GM18907 (cell line): ENCODE measurements at regions not wholly inside any gene's neighbourhood (a gene's known extent, or its start where the extent isn't known, plus 50 kb on each side); places are given as distances from the start of the nearest gene placed in this dataset.

Experiments
- ATAC-seq: cut with Tn5 transposase; IDR thresholded peaks from one replicate; pipeline ENCODE4 v1.9.1; 2021; ENCODE audit warnings: mild to moderate bottlenecking, moderate library complexity; ENCODE audit not compliant: unreplicated experiment

DNA sequence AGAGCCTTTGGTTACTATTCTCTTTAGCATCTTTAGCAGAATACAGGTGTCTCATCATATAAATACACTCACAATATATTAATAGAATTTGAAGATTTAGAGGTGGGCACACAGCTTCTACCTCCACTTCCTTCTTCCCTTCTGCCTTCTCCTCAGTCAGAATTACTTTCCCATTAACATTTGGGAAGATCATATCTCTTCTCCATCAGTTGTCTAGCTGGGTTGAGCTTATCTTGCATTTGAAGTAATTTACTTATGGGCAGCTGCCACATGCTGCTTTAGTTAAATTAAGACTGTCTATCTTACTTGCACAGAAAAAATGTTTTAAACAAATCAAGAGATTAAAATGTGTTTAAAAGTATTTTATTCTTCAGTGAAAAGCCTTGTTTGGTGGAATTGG lies 110.1 kb upstream of the ASIC2 start:
- ATAC-seq: no peak

DNA sequence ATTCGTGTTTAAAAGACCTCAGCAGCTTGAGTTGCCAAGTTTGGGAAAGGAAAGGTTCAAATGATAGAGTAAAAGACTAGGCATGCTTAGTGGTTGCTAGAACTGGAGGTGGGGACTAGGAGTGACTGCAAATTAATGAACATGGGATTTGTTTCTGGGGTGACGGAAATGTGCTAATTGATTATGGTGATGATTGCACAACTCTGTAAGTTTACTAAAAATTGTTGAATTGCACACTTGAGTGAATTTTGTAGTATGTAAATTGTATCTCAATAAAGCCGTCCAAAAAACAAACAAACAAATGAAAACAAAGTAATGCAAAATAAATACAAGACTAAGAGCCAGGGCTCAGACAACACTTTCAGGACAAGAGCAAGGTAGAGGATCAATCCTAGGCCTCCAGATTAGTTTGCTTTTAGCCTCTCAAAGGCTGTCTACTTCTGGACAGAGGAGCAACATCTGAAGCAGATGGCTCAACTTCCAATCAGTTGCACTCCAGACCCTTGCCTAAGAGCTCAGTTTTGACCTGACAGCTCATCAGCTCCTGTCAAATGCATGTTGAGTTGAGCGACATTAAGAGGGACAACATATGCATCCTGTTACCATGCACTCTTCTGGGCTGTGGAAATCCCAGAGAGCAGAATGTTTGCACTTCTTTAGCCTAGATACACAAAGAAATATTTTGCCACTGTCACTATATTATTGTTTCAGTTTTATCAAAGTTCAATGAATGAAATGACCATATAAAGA lies 111.2 kb upstream of the ASIC2 start:
- ATAC-seq: no peak

DNA sequence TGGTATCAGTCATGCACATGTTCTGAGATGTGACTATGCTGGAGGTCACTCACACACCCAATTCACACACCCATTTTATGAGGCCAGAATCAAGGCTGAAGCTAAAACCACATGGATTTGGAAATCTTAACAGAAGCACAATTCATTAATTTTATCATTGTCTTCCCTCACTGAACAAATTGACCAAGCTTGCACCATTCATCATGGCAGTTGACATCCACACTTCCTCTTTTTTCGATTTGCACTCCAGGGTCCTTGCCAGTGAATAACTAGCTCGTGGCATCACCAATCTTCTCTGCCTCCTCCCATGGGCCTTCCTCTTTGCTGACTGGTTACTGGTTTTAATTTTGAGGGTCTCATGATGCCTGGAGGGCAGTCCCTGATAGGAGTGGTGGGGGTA lies 123.0 kb upstream of the ASIC2 start:
- no peak for ATAC-seq

DNA sequence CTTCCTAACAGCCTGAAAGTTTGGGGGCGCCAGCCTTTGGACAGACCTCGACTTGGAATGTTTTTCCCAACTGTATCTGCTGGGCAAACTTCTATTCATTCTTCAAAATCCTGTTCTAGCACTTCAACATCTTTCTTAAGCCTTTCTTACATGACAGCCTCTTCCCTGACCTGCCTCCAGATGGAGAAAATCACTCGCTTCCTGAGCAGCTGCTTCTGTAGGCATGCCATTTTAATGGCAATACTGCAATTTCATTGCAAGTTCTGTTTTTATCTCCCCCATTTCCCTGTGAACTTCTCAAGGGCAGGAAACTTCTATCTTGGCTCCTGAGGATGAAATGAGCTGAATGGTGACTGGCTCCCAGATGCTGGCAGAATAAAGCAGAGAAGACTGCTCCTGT lies 128.8 kb upstream of the ASIC2 start:
- ATAC-seq: no peak

DNA sequence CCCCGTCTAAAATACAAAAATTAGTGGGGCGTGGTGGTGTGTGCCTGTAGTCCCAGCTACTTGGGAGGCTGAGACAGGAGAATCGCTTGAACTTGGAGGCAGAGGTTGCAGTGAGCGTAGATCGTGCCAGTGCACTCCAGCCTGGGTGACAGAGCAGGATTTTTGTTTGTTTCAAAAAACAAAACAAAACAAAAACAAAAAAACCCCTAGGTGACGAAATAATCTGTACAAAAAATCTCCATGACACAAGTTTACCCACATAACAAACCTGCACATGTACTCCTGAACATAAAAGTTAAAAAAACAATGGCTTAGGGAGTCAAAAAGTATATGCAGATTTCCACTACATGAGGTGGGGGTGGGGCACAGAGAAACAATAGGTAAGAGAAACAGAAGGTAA lies 140.5 kb upstream of the ASIC2 start:
- ATAC-seq: no peak

DNA sequence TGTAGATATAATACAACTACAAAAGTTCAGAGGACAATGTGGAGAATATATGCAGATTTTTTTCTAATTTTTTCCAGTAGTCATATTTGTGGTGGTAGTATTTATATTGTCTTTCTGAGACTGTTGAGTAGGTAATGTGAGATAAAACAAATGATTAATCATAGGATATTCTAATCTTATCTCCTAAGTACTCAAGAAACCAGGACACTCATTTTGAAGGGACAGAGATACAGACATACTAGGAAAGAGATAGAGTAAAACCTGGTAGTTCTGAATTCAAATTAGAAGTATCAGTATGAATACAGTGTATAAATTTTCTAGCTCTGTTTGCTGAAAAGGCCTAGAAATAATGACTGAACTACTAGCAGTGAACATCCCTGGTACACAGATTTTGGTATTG lies 141.7 kb upstream of the ASIC2 start:
- no peak for ATAC-seq

DNA sequence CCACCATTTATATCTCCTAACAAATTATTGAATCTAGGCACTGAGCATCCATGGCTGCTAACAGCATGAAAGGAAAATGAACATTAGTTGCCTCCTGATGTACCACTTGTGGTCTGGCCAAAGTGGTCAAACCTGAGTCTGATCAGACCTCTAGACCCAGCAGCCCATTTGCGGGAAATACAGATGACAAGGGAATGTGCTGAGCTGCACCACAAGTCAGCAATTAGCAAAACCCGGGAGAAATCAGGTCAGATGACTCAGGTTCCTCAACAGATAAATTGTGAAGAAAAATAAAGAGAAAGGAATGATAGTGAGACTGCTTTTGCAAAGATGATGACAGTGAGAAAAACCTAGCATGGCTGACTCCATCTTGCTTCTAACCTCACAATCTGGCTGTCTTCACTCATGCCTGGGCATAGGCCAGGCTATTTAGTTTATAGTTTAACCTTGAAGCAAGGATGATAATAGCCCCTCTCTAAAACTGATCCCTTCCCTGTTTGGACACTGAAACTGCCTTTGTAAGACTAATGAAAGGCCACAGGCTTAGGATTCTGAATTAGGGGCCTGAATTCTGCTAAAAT lies 142.7 kb upstream of the ASIC2 start:
- ATAC-seq: no peak

DNA sequence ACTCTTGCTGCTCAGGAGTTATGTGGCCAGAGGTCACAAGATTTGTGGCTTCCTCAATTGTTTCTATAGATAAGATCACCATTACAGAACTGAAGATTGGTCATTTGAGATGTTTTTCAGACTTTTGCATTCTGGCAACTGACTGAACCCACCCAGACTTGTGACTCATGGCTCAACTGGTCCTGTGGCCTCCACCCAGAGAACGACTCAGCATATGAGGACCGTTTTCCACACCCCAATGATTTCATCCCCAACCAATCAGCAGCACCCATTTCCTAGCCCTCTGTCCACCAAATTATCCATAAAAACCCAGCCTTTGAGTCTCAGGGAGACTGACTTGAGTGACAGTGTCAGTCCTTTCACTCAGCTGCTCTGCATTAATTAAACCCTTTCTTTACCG lies 143.2 kb upstream of the ASIC2 start:
- no peak for ATAC-seq

DNA sequence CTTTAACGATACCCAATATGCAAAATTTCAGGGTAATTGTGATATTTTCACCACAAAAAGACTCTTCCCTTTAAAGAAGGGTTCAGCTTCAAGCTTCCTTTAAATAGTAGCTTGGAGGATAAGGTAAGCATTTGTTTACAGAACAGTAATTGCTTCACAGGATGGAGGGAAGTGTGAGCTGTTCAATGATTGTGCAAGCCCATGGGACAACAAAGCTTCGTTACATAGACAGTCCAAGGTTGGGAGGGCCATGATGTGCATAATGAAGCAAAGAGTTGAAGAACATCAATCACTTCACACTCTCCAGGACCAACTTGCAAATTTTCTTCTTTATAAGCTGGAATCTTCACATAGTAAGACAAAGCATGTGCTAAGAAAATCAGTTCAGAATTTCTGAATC lies 145.0 kb upstream of the ASIC2 start:
- ATAC-seq: no peak

DNA sequence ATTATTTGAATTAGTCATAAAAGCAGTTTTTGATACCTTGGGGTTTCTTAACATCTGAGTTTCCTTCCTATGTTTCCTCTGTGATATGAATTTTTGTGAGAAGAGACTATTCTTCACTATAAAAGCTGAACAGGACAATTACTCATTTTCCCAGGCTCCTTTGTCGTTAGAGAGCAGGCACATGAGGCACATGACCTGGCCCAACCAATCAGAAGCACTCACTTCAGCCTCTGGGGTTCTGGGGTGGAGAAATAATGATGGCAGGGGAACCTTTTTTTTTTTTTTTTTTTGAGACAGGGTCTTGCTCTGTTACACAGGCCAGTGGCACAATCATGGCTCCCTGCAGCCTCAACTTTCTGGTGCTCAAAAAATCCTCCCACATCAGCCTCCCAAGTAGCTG lies 145.5 kb upstream of the ASIC2 start:
- no peak for ATAC-seq

DNA sequence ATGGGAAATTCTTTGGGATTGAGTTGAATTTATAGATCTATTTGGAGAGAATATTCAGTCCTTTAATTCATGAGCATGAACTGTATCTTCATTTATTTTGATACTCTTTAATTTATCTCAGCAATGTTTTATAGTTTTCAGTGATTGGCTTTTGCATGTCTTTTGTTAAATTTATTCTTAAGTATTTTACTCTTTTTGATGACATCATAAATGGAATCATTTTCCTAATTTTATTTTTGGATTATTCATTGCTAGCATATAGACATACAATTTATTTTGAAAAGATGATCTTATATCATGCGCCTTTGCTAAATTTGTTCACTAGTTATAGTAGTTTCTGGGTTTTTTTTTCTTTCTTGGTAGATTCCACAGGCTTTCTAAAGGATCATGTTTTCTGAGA lies 149.2 kb upstream of the ASIC2 start:
- ATAC-seq: no peak

DNA sequence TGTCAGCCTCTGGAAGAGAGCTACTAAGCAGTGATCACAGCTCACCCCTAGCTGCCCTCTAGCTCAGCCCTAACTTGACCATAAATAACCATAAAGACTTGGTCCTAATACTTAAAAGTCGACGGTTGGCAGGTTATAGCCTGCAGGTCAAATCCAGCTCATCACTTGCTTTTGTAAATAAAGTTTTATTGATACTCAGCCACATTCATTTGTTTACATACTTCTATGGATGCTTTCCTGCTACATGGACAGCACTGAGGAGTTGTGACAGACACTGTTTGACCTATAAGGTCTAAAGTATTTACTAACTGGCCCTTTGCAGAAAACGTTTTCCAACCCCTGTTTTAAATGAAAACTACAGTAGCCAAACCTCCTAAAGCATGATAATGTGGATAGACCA lies 151.6 kb upstream of the ASIC2 start:
- ATAC-seq: no peak

DNA sequence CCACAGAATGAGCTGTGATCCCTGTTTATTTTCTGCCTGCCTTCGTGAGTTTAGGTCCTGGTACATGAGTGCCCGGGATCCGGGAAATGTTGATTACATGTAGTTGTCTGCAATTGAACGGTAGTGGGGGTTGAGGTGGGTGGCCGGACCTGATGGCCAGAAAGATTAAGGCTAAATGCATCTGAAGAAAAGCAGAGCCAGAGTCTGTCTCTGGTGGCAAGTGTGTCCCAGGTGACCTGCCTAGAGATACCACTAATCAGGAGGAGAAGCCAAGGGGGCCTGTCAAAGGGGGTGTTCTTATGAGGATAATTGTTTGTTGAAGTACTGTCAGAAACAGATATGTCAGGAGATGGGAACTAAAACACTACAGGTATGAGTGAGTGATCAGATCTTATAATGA lies 154.0 kb upstream of the ASIC2 start:
- ATAC-seq: no peak

DNA sequence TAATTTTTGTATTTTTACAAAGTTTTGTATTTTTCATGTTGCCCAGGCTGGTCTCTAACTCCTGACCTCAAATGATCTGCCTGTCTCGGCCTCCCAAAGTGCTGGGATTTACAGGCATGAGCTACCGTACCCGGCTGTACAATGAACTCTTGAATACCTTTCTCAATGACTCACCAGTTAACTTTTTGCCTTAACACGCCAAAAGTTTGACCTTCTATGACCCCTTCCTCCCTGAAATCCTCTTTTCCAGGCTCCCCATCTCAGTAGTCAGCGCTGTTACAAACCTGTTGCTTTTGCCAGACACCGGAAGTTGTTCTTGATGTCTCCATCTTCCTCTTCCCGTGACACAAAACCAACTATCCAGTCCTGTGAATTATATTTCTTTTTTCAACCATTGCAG lies 158.1 kb upstream of the ASIC2 start:
- ATAC-seq: no peak

DNA sequence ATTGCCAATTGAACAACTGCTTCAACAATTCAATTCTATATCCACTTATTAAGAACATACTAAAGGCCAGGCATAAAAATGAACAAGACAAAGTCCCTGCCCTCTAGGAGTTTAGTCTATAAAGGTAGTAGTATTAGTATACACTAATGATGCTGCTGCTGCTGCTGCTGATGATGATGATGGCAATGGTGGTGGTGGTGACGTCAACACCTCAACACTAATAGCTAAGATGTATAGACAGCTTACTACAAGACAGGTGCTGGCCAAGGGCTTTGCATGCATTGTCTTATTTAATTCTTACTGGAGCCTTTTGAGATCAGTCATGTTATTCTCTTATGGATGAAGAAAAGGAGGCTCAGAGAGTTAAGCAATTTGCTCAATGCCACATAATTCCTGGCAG lies 164.4 kb upstream of the ASIC2 start:
- ATAC-seq: no peak

DNA sequence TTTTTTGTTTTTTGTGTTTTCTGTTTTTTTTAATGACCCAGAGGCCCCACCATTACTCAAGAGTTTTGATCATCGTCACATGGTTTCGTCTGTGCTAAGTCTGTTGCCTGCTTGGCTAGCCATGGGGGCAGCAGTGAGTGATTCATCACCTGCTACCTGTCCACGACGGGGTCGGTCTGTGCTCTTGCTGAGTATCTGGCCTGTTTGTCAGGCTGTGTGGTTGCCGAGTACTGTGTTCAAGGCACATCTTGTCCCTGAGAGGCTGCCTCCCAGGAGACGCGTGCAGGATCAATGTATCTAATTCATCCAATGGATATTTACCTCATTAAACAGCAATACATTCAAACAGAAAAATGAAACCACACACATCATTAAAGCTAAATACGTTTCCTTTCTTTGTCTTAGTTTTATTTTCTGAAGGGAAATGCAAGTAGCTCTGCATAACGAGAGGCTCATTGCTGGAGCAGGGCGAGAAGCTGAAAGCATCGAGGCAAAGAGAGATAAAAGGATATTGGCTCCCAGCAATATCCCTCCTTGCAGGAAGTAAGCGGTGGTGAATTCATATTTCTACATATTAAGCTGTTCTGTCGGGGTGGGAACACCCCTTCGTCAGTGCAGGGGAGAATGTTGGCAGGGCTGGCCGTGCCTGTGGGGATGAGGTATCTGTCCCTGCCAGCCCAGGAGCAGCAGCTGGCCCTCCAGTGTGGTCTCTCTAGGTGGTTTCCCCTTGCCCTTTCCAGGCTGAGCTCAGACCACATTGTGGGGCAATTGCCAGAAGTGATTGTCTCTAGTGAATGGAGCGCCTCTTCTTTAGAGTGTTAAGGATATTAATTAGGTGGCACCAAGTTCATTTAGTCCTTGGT lies 166.2 kb upstream of the ASIC2 start:
- ATAC-seq: no peak

DNA sequence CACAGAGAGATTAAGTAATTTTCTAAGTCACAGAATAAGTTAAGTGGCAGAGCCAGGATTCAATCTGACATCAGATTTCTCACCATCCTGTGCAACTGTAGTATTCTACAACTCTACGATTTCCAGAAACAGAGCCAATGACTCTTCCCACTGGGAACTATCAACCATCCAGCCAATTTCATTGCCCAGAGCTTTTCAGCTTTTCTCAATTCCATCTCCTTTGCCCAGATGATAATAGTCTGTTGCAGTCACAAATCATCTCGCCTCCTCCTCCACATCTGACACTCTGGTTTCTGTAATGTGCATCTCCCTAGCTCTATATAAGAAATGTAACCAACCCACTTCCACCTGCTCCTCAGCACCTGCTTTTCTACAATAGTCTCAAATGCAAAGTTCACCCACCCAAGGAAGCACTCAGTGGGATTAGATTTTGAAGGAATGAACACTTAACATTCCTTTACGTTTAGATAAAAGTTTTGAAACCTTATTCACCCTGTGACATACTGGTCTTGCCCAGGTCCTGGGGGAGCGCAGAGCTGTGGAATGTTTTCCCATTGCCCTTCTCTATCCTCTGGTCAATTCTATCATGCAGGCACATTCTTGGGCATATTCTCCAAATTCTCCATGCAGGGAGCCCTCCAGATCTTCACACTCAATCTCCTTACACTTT lies 167.8 kb upstream of the ASIC2 start:
- ATAC-seq: no peak

DNA sequence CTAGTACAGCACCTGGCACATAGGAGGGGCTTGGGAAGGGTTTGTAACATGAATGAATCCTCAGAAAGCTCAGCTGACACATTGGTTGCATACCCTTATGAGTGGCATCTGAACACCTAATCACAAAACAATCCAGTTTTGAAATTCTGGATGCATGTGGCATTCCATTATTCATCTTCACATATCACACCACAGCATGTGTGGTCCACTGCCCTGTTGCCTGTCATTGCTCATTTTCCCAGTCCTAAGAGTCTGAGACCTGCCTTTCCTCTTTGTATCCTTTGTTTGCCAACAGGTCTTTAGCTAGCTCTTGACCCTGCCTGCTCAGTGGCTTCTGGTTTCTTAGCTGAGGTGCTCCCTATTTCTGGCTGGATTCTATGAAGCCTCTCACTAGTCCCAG lies 170.8 kb upstream of the ASIC2 start:
- ATAC-seq: no peak

DNA sequence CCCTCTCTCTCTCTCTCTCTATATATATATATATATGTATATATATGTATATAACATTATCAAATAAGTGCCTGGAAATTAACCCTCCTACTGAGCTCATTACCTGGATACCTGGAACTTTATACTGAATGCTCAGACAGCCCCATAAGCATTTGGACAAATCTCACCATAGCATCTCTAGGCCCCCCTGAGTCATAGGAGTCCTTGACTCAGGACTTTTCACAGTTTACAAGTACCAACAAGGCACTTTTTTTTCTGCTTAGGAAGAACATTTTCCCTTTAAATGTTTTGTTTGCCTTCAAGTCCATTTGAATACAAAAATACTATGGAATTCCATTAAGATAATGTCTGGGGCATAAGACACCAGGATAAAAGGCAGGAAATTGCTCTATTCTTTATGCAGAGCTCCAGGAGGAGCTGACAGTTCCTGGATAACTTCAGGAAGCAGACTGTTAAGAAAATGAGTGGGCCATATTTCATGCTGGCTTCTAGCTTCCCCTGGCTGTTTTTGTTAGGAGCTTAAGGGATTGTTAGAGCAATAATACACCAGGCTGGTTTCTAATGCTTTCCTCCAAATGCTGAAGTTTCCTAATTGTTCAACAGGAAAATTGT lies 171.7 kb upstream of the ASIC2 start:
- no peak for ATAC-seq

DNA sequence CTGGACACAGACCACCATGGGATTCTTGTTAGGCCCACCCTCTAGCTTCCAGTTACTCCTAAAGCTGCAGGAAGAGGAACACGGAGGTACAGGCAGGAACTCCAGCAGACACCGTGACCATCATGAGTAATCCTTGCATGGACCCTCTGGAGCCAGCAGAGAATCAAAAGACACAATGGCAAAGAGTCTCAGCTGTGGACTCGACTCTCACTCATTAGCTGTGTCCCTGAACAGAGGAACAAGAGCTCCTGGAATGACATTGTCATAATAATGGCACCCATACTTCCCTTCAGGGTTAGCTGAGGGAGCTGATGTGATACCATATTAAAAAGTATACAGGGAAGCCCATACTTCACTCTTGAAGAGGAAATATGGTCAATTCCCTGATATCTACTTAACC lies 176.3 kb upstream of the ASIC2 start:
- ATAC-seq: no peak

DNA sequence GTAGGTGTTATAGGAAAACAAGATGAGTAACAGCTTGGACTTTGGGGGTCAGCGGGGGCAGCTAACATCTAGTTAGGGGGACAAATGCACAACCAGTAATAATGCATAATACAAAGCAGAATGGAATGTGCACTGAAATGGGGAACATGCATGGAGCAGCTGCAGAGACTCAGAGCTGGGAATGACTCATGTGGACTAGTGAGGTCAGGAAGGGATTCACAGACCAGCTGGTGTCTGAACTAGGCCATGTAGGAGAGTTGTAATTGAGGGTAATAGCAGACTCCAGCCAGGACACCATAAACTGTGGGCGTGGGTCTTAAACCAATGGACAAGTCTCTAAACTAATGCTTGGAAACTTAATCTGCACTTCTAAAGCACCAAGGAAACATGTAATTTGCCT lies 176.8 kb upstream of the ASIC2 start:
- ATAC-seq: no peak
